D721Med (cell line): ENCODE measurements at regions not wholly inside any gene's neighbourhood (a gene's known extent, or its start where the extent isn't known, plus 50 kb on each side); places are given as distances from the start of the nearest gene placed in this dataset.

ENCODE experiments used
- DNase-seq: peaks from one replicate; pipeline ENCODE4 v3.0.0; 2011; ENCODE audit warnings: low spot score; ENCODE audit not compliant: insufficient read length
- FAIRE-seq: peaks from 2 replicates; lab custom pipeline; 2011; peaks lifted over from hg19 to GRCh38; lab: Jason Lieb, UNC
- CTCF ChIP-seq: IDR thresholded peaks from 2 replicates; pipeline ENCODE4 v1.5.1; 2012; ENCODE audit warnings: mild to moderate bottlenecking, control low read depth; ENCODE audit not compliant: insufficient read depth; ENCODE audit errors: missing control alignments

GRCh38 chr2:103008586-103008985 is 246.8 kb downstream of the TMEM182 start:
- DNase-seq, result no peak
- FAIRE-seq, result no peak

GRCh38 chr2:103009871-103010270 is 248.0 kb downstream of the TMEM182 start:
- peak; percentile 51 for FAIRE-seq

More at GRCh38 chr2:103008586-103008985, 246.8 kb downstream of the TMEM182 start:
- no peak for TF ChIP-seq CTCF

GRCh38 chr2:103010306-103010705 is 248.5 kb downstream of the TMEM182 start:
- DNase-seq (no peak), FAIRE-seq (no peak)
- TF ChIP-seq CTCF, result no peak

More at GRCh38 chr2:103009871-103010270, 248.0 kb downstream of the TMEM182 start:
- no peak for DNase-seq
- no peak for TF ChIP-seq CTCF

GRCh38 chr2:103010751-103011150 is 248.9 kb downstream of the TMEM182 start:
- no peak for DNase-seq
- FAIRE-seq, result no peak
- no peak for TF ChIP-seq CTCF

GRCh38 chr2:103012590-103012989 is 250.8 kb downstream of the TMEM182 start:
- FAIRE-seq, result no peak
- no peak for TF ChIP-seq CTCF
- no peak for DNase-seq

- no peak for FAIRE-seq
- no peak for TF ChIP-seq CTCF
- DNase-seq, result no peak
Observed at GRCh38 chr2:103025056-103025455, 263.2 kb downstream of the TMEM182 start.

- FAIRE-seq (no peak), DNase-seq (no peak)
Observed at GRCh38 chr2:103028181-103028580, 266.4 kb downstream of the TMEM182 start.

More at GRCh38 chr2:103028181-103028580, 266.4 kb downstream of the TMEM182 start:
- no peak for TF ChIP-seq CTCF
